SK-N-SH treated with all-trans-retinoic acid at 6 μM for 48 hours (cell line): ENCODE measurements at regions not wholly inside any gene's neighbourhood (a gene's known extent, or its start where the extent isn't known, plus 50 kb on each side); places are given as distances from the start of the nearest gene placed in this dataset.

Experiments
- ATAC-seq: fragments of 200-7000 bp; cut with Tn5 transposase; 3 replicates; pipeline ENCODE4 v1.9.1; 2020; ENCODE audit warnings: mild to moderate bottlenecking, moderate library complexity
- ARNTL ChIP-seq: fragments of 450-650 bp; formaldehyde crosslinking; IDR thresholded peaks from 2 replicates; pipeline ENCODE4 v1.5.0; 2020; ENCODE audit warnings: low read depth, mild to moderate bottlenecking, moderate library complexity, borderline replicate concordance
- BACH2 ChIP-seq: fragments of 250-450 bp; sonication (Bioruptor Pico); IDR thresholded peaks from 2 replicates; pipeline ENCODE4 v1.9.0; 2021; ENCODE audit warnings: mild to moderate bottlenecking, borderline replicate concordance
- CSDC2 ChIP-seq: fragments of 250-450 bp; sonication (Bioruptor Pico); IDR thresholded peaks from 2 replicates; pipeline ENCODE4 v1.5.0; 2020; ENCODE audit warnings: mild to moderate bottlenecking, moderate library complexity
- ESRRG ChIP-seq: fragments of 250-450 bp; sonication (Bioruptor Pico); IDR thresholded peaks from 2 replicates; pipeline ENCODE4 v1.6.1; 2021; ENCODE audit warnings: mild to moderate bottlenecking
- GLIS3 ChIP-seq: fragments of 250-450 bp; sonication (Bioruptor Pico); IDR thresholded peaks from 2 replicates; pipeline ENCODE4 v1.5.0; 2020; ENCODE audit warnings: mild to moderate bottlenecking, moderate library complexity
- ISL1 ChIP-seq: fragments of 250-450 bp; sonication (Bioruptor Pico); IDR thresholded peaks from 2 replicates; pipeline ENCODE4 v2.1.2; 2022; ENCODE audit warnings: mild to moderate bottlenecking, moderate library complexity
- RARB ChIP-seq: fragments of 250-450 bp; sonication (Bioruptor Pico); IDR thresholded peaks from 2 replicates; pipeline ENCODE4 v1.8.0; 2021; ENCODE audit warnings: mild to moderate bottlenecking, moderate library complexity
- SNAI2 ChIP-seq: fragments of 250-450 bp; sonication (Bioruptor Pico); IDR thresholded peaks from 2 replicates; pipeline ENCODE4 v1.5.0; 2020; ENCODE audit warnings: mild to moderate bottlenecking, moderate library complexity
- TCF4 ChIP-seq: fragments of 250-450 bp; sonication (Bioruptor Pico); IDR thresholded peaks from 2 replicates; pipeline ENCODE4 v1.8.0; 2021; ENCODE audit warnings: mild to moderate bottlenecking, moderate library complexity, borderline replicate concordance
- ZC3H10 ChIP-seq: fragments of 250-450 bp; sonication (Bioruptor Pico); IDR thresholded peaks from 2 replicates; pipeline ENCODE4 v1.5.1; 2021; ENCODE audit warnings: mild to moderate bottlenecking, moderate library complexity
- ZFP3 ChIP-seq: fragments of 250-450 bp; sonication (Bioruptor Pico); IDR thresholded peaks from 2 replicates; pipeline ENCODE4 v1.5.0; 2020; ENCODE audit warnings: mild to moderate bottlenecking, moderate library complexity
- ZFP30 ChIP-seq: fragments of 450-650 bp; formaldehyde crosslinking; IDR thresholded peaks from 2 replicates; pipeline ENCODE4 v1.5.0; 2022; ENCODE audit warnings: mild to moderate bottlenecking, moderate library complexity
- ZNF565 ChIP-seq: fragments of 450-650 bp; formaldehyde crosslinking; conservative IDR thresholded peaks from 2 replicates; pipeline ENCODE4 v1.5.0; 2020; ENCODE audit warnings: low read depth, mild to moderate bottlenecking, moderate library complexity
- ZNF70 ChIP-seq: fragments of 450-650 bp; formaldehyde crosslinking; IDR thresholded peaks from 2 replicates; pipeline ENCODE4 v1.5.0; 2020; ENCODE audit warnings: mild to moderate bottlenecking, moderate library complexity
- ZNF8 ChIP-seq: fragments of 450-650 bp; formaldehyde crosslinking; IDR thresholded peaks from 2 replicates; pipeline ENCODE4 v1.5.0; 2020; ENCODE audit warnings: mild to moderate bottlenecking, moderate library complexity
- TF ChIP-seq, protein P1 (sequence below): fragments of 250-450 bp; sonication (Bioruptor Pico); IDR thresholded peaks from 2 replicates; pipeline ENCODE4 v1.5.0; 2020; ENCODE audit warnings: mild to moderate bottlenecking, moderate library complexity
- TF ChIP-seq, protein P2 (sequence below): fragments of 250-450 bp; sonication (Bioruptor Pico); IDR thresholded peaks from 2 replicates; pipeline ENCODE4 v1.5.1; 2021; ENCODE audit warnings: mild to moderate bottlenecking, moderate library complexity
- TF ChIP-seq, protein P3 (sequence below): fragments of 250-450 bp; sonication (Bioruptor Pico); IDR thresholded peaks from 2 replicates; pipeline ENCODE4 v1.5.1; 2020; ENCODE audit warnings: low read depth, mild to moderate bottlenecking, moderate library complexity
- TF ChIP-seq, protein P4 (sequence below): fragments of 250-450 bp; sonication (Bioruptor Pico); IDR thresholded peaks from 2 replicates; pipeline ENCODE4 v1.8.0; 2021; ENCODE audit warnings: low read depth, mild to moderate bottlenecking, moderate library complexity, borderline replicate concordance

DNA sequence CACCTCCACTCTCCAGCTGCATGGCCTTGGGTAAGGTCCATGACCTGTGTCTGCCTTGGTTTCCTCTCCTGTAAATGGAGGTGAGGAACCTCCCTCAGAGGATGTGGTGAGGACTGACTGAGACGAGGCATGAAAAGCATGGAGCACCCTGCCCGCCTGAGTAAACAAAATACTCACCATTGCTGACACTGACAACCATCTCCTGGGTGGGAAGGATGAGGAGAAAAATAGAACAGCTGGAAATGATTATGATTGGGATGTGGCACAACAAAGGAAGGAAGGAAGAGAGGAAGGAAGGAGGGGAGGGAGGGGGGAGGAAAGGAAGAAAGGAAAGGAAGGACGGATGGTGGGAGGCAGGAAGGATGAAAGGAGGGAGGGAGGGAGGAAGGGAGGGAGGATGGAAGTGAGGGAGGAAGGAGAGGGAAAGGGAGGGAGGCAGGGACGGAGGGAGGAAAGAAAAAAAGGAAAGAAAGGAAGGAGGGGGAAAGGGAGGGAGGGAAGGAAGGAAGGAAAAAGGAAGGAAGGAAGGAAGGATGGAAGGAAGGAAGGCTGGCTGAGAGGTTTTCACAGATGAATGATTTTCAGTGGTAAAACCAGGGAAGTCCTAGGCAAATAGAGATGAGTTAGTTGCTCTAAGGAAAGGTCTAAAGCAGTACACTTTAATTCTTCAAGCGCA lies 276.5 kb upstream of the XYLT1 start:
- no peak for ATAC-seq
- no peak for TF ChIP-seq ZFP30 (CRISPR knock-in tag)
- TF ChIP-seq, protein P1, sequence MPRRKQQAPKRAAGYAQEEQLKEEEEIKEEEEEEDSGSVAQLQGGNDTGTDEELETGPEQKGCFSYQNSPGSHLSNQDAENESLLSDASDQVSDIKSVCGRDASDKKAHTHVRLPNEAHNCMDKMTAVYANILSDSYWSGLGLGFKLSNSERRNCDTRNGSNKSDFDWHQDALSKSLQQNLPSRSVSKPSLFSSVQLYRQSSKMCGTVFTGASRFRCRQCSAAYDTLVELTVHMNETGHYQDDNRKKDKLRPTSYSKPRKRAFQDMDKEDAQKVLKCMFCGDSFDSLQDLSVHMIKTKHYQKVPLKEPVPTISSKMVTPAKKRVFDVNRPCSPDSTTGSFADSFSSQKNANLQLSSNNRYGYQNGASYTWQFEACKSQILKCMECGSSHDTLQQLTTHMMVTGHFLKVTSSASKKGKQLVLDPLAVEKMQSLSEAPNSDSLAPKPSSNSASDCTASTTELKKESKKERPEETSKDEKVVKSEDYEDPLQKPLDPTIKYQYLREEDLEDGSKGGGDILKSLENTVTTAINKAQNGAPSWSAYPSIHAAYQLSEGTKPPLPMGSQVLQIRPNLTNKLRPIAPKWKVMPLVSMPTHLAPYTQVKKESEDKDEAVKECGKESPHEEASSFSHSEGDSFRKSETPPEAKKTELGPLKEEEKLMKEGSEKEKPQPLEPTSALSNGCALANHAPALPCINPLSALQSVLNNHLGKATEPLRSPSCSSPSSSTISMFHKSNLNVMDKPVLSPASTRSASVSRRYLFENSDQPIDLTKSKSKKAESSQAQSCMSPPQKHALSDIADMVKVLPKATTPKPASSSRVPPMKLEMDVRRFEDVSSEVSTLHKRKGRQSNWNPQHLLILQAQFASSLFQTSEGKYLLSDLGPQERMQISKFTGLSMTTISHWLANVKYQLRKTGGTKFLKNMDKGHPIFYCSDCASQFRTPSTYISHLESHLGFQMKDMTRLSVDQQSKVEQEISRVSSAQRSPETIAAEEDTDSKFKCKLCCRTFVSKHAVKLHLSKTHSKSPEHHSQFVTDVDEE (CRISPR knock-in tag) = 0 out of 2 replicates have a peak, but pooled peaks have one; percentile 50
- TF ChIP-seq, all 23 proteins: peak for 1

DNA sequence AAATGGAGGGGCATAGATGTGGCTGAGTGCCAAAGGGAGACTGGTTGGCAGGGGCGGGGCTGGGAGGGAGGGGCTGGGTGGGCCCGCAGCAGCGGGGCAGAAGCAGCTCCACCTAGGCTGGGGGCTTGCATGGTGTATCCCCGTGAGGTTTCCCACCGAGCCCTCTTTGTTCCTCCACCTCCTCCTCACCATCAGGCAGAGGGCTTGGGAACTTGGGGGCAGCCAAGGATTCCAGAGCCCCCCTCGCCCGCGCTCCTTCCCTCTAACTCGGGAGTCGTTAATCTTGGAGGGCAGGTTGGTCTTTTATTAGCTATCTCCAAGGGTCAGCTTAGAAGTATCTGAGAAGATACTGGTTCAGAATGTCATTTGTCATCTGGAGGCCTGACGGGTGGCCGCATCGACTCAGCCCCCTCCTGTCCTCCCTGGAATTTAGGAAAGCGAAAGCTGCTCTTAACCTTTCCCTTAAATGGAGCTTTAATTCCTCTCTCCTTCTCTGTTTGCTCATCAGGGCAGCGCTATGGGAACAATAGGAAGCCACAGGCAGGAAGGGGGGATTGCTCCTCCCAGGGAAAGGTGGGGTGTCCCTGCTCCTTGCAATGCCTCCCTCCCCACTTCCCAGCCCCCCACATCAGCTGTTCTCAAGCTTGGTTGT lies 274.3 kb upstream of the XYLT1 start:
- no peak for ATAC-seq
- TF ChIP-seq, protein P2, sequence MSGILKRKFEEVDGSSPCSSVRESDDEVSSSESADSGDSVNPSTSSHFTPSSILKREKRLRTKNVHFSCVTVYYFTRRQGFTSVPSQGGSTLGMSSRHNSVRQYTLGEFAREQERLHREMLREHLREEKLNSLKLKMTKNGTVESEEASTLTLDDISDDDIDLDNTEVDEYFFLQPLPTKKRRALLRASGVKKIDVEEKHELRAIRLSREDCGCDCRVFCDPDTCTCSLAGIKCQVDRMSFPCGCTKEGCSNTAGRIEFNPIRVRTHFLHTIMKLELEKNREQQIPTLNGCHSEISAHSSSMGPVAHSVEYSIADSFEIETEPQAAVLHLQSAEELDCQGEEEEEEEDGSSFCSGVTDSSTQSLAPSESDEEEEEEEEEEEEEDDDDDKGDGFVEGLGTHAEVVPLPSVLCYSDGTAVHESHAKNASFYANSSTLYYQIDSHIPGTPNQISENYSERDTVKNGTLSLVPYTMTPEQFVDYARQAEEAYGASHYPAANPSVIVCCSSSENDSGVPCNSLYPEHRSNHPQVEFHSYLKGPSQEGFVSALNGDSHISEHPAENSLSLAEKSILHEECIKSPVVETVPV (CRISPR knock-in tag) = no peak
- no peak for TF ChIP-seq GLIS3 (CRISPR knock-in tag)
- no peak for TF ChIP-seq ZNF565
- no peak for TF ChIP-seq ISL1 (CRISPR knock-in tag)
- no peak for TF ChIP-seq BACH2 (CRISPR knock-in tag)
- no peak for TF ChIP-seq ZNF70 (CRISPR knock-in tag)
- TF ChIP-seq ESRRG (CRISPR knock-in tag) = no peak
- TF ChIP-seq, all 23 proteins: peak for 0

DNA sequence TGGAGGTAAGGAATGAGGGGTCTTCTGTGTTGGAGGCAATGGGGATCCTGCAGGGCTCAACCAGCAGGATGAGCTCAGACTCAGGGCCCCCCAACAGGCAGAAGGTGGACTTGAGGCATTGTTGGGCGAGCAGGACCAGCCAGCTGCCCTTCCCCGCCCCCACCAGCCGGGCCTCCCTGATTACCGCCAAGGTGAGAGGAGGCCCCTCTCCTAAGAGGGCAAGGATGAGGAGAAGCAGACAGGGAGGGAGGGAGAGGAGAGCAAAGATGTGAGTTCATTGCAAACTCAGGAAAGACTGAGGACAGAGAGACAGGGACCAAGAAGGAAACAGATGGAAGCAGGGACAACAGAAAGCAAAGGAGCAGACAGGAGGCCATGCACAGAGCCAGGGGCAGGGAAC lies 272.8 kb upstream of the XYLT1 start:
- TF ChIP-seq ZNF565 = no peak
- TF ChIP-seq RARB (CRISPR knock-in tag) = no peak
- no peak for TF ChIP-seq ARNTL (CRISPR knock-in tag)
- no peak for TF ChIP-seq CSDC2 (CRISPR knock-in tag)
- TF ChIP-seq ISL1 (CRISPR knock-in tag) = no peak
- TF ChIP-seq GLIS3 (CRISPR knock-in tag) = no peak
- TF ChIP-seq ZNF8 (CRISPR knock-in tag) = no peak
- no peak for TF ChIP-seq TCF4 (CRISPR knock-in tag)
- TF ChIP-seq, protein P3, sequence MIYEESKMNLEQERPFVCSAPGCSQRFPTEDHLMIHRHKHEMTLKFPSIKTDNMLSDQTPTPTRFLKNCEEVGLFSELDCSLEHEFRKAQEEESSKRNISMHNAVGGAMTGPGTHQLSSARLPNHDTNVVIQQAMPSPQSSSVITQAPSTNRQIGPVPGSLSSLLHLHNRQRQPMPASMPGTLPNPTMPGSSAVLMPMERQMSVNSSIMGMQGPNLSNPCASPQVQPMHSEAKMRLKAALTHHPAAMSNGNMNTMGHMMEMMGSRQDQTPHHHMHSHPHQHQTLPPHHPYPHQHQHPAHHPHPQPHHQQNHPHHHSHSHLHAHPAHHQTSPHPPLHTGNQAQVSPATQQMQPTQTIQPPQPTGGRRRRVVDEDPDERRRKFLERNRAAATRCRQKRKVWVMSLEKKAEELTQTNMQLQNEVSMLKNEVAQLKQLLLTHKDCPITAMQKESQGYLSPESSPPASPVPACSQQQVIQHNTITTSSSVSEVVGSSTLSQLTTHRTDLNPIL (CRISPR knock-in tag) = no peak
- no peak for TF ChIP-seq BACH2 (CRISPR knock-in tag)
- TF ChIP-seq ZFP30 (CRISPR knock-in tag) = no peak
- TF ChIP-seq ZC3H10 (CRISPR knock-in tag) = no peak
- no peak for TF ChIP-seq SNAI2 (CRISPR knock-in tag)
- no peak for TF ChIP-seq ZFP3
- TF ChIP-seq, protein P4, sequence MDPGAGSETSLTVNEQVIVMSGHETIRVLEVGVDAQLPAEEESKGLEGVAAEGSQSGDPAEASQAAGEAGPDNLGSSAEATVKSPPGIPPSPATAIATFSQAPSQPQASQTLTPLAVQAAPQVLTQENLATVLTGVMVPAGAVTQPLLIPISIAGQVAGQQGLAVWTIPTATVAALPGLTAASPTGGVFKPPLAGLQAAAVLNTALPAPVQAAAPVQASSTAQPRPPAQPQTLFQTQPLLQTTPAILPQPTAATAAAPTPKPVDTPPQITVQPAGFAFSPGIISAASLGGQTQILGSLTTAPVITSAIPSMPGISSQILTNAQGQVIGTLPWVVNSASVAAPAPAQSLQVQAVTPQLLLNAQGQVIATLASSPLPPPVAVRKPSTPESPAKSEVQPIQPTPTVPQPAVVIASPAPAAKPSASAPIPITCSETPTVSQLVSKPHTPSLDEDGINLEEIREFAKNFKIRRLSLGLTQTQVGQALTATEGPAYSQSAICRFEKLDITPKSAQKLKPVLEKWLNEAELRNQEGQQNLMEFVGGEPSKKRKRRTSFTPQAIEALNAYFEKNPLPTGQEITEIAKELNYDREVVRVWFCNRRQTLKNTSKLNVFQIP (CRISPR knock-in tag) = no peak
- TF ChIP-seq, protein P2 (CRISPR knock-in tag) = no peak
- TF ChIP-seq ZNF70 (CRISPR knock-in tag) = no peak
- ATAC-seq = no peak
